ENCODE measurements at regions not wholly inside any gene's neighbourhood (a gene's known extent, or its start where the extent isn't known, plus 50 kb on each side); places are given as distances from the start of the nearest gene placed in this dataset.

GRCh38 chr10:124333931-124334330, 84.8 kb downstream of the OAT start:
- BruUV-seq (replicated peaks): no TSS peak
- DNase-seq (no peak), ATAC-seq (ENCODE audit: low read depth) (no peak)
- H4K8ac ChIP-seq (ENCODE audit: low read depth in 2 of 2, low read length in 2 of 2): no peak overlapping the region
- H4K5ac ChIP-seq (ENCODE audit: low read depth, low read length): no peak overlapping the region
- no peaks in the 10 kb centered on the region for H4K20me1 ChIP-seq (ENCODE audit: insufficient read depth, low read length)
- no peak overlapping the region for H3K4me2 ChIP-seq (ENCODE audit: low read depth, low read length)
- H3K4ac ChIP-seq (ENCODE audit: low read depth, low read length): no peak overlapping the region
- no CpG with 5 or more reads among the region's 1 CpG for WGBS, 2 experiments (ENCODE audit: extremely low coverage in 2 of 2, insufficient read length in 1 of 2)
- H3K56ac ChIP-seq (ENCODE audit: extremely low read depth, insufficient read depth, low read length): no peak overlapping the region
- H3K27me3 ChIP-seq (ENCODE audit: control insufficient read depth, insufficient read depth, low read length): no peaks in the 10 kb centered on the region
- in situ Hi-C loops (cut with MboI; ENCODE audit: low sequenced_read_pairs): no loop called here
- no peak overlapping the region for H2AFZ ChIP-seq (replicated peaks; ENCODE audit: low read length, poor library complexity)
- no peak overlapping the region for H3K14ac ChIP-seq (replicated peaks; ENCODE audit: low read depth, low read length)
- no peaks in the 10 kb centered on the region for H3K9me1 ChIP-seq (ENCODE audit: insufficient read depth, low read length)
- H2AK5ac ChIP-seq (ENCODE audit: low read depth, low read length): no peak overlapping the region
- no peak overlapping the region for H3K18ac ChIP-seq (ENCODE audit: low read depth, low read length)
- H3K79me1 ChIP-seq (ENCODE audit: low read depth in 1 of 2, low read length in 2 of 2): no peaks in the 10 kb centered on the region
- POLR2A ChIA-PET (ENCODE audit: unreplicated experiment): no interaction called here
- H2BK5ac ChIP-seq (ENCODE audit: low read depth, low read length, poor library complexity, severe bottlenecking): no peak overlapping the region
- TF ChIP-seq NFE2L2 (IDR thresholded peaks at IDR 0.05; ENCODE audit: low read depth, low read length) (no peak), BHLHE40 (IDR thresholded peaks at IDR 0.05; ENCODE audit: low read depth, low read length) (no peak), RFX5 (IDR thresholded peaks at IDR 0.05; ENCODE audit: low read depth, low read length) (no peak), MXI1 (IDR thresholded peaks at IDR 0.05; ENCODE audit: borderline replicate concordance, low read depth, low read length) (no peak), FOS (IDR thresholded peaks at IDR 0.05; ENCODE audit: low read depth, low read length) (no peak), RAD21 (IDR thresholded peaks at IDR 0.05; ENCODE audit: low read length) (no peak), SMC3 (IDR thresholded peaks at IDR 0.05; ENCODE audit: low read depth, low read length) (no peak), RCOR1 (IDR thresholded peaks at IDR 0.05; ENCODE audit: insufficient replicate concordance, low read length) (no peak), CHD1 (IDR thresholded peaks at IDR 0.05; ENCODE audit: low read depth, low read length) (no peak), MAFK (IDR thresholded peaks at IDR 0.05; ENCODE audit: low read depth, low read length) (no peak), CTCF (conservative IDR thresholded peaks at IDR 0.05; ENCODE audit: low read depth, low read length) (no peak), POLR2A (IDR thresholded peaks at IDR 0.05; ENCODE audit: low read depth, low read length) (no peak), MAZ (IDR thresholded peaks at IDR 0.05; ENCODE audit: borderline replicate concordance, low read depth, low read length) (no peak), CEBPB (IDR thresholded peaks at IDR 0.05; ENCODE audit: low read depth, low read length) (no peak)
- TF ChIP-seq, protein P1, sequence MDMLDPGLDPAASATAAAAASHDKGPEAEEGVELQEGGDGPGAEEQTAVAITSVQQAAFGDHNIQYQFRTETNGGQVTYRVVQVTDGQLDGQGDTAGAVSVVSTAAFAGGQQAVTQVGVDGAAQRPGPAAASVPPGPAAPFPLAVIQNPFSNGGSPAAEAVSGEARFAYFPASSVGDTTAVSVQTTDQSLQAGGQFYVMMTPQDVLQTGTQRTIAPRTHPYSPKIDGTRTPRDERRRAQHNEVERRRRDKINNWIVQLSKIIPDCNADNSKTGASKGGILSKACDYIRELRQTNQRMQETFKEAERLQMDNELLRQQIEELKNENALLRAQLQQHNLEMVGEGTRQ (IDR thresholded peaks at IDR 0.05; ENCODE audit: low read depth, low read length): no peak
- TF ChIP-seq, protein P2, sequence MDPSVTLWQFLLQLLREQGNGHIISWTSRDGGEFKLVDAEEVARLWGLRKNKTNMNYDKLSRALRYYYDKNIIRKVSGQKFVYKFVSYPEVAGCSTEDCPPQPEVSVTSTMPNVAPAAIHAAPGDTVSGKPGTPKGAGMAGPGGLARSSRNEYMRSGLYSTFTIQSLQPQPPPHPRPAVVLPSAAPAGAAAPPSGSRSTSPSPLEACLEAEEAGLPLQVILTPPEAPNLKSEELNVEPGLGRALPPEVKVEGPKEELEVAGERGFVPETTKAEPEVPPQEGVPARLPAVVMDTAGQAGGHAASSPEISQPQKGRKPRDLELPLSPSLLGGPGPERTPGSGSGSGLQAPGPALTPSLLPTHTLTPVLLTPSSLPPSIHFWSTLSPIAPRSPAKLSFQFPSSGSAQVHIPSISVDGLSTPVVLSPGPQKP (IDR thresholded peaks at IDR 0.05; ENCODE audit: borderline replicate concordance, low read depth, low read length): no peak
- H2BK120ac ChIP-seq (ENCODE audit: low read depth, low read length): no peak overlapping the region
- no peak overlapping the region for H3K27ac ChIP-seq (ENCODE audit: insufficient read depth, low read length)
- no peak overlapping the region for H3K23ac ChIP-seq (ENCODE audit: low read depth, low read length)
- no peaks in the 10 kb centered on the region; the same call in 1 of the 2 replicates for H3K4me1 ChIP-seq (ENCODE audit: control insufficient read depth, insufficient read depth, low read length)
- dilution Hi-C loops (cut with HindIII; ENCODE audit: low sequenced_read_pairs, unreplicated experiment): no loop called here
- H3K9me3 ChIP-seq (ENCODE audit: control insufficient read depth, insufficient read depth, low read length): no peaks in the 10 kb centered on the region
- H2BK15ac ChIP-seq (ENCODE audit: low read depth, low read length): no peak overlapping the region
- intact Hi-C loops (cut with micrococcal nuclease): no loop called here
- no peak overlapping the region for H3K9ac ChIP-seq (ENCODE audit: low read depth, low read length)
- no peak overlapping the region for H3K4me3 ChIP-seq (ENCODE audit: insufficient read depth, low read depth, low read length)
- CTCF ChIA-PET: no interaction called here
- no peak overlapping the region for H2BK20ac ChIP-seq (ENCODE audit: low read depth, low read length)
- H2AK9ac ChIP-seq (replicated peaks; ENCODE audit: low read depth, low read length, poor library complexity): no peak overlapping the region
- no peak overlapping the region for H4K91ac ChIP-seq (ENCODE audit: insufficient read depth, low read depth, low read length)
- no peaks in the 10 kb centered on the region for H3K36me3 ChIP-seq (ENCODE audit: control insufficient read depth, insufficient read depth, low read length)
